ENCODE measurements at regions not wholly inside any gene's neighbourhood (a gene's known extent, or its start where the extent isn't known, plus 50 kb on each side); places are given as distances from the start of the nearest gene placed in this dataset.
"Not testable (repeated sequence)": the region's sequence is repeated elsewhere in the genome, so short reads cannot be mapped to it uniquely, and the experiment has no call there.

GRCh38 chr3:198096015-198096414 lies 136.0 kb downstream of the LMLN start:
- H3K27ac ChIP-seq, result no peak overlapping the region
- peaks cover 8% of the 10 kb centered on the region; the same call in 1 of the 2 replicates for H3K27me3 ChIP-seq (replicated peaks)
- no peak for DNase-seq (ENCODE audit: low read depth in 1 of 2, low spot score in 2 of 2)
- H3K4me1 ChIP-seq (replicated peaks), result no peaks in the 10 kb centered on the region
- no peaks in the 10 kb centered on the region for H3K9me3 ChIP-seq (replicated peaks)
- no peaks in the 10 kb centered on the region for H3K36me3 ChIP-seq
- no peak overlapping the region for H3K4me3 ChIP-seq

GRCh38 chr3:198097048-198097447 lies 137.0 kb downstream of the LMLN start:
- DNase-seq (ENCODE audit: low read depth in 1 of 2, low spot score in 2 of 2), result no peak
- H3K4me1 ChIP-seq (replicated peaks), result no peaks in the 10 kb centered on the region

DNA sequence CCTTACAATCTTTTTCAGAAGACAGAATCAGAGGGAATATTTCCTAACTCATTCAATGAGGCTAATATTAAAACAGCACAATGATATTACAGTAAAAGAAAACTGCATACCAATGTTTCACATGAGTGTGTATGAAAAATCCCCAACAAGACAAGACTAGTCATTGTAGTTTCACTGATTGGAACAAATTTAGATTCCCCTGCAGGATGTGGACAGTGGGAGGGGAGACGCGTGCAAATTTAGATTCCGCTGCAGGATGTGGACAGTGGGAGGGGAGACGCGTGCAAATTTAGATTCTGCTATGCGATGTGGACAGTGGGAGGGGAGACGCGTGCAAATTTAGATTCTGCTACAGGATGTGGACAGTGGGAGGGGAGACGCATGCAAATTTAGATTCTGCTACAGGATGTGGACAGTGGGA lies 138.7 kb downstream of the LMLN start:
- H3K27ac ChIP-seq; H3K36me3 ChIP-seq; DNase-seq (ENCODE audit: low read depth in 1 of 2, low spot score in 2 of 2); H3K9me3 ChIP-seq (replicated peaks); H3K4me1 ChIP-seq (replicated peaks); H3K4me3 ChIP-seq; H3K27me3 ChIP-seq (replicated peaks): not testable (repeated sequence)

More at GRCh38 chr3:198097048-198097447, 137.0 kb downstream of the LMLN start:
- no peaks in the 10 kb centered on the region for H3K9me3 ChIP-seq (replicated peaks)
- H3K36me3 ChIP-seq, result no peaks in the 10 kb centered on the region
- H3K27ac ChIP-seq, result no peak overlapping the region
- H3K4me3 ChIP-seq, result no peak overlapping the region
- peaks cover 8% of the 10 kb centered on the region; the same call in 1 of the 2 replicates for H3K27me3 ChIP-seq (replicated peaks)

DNA sequence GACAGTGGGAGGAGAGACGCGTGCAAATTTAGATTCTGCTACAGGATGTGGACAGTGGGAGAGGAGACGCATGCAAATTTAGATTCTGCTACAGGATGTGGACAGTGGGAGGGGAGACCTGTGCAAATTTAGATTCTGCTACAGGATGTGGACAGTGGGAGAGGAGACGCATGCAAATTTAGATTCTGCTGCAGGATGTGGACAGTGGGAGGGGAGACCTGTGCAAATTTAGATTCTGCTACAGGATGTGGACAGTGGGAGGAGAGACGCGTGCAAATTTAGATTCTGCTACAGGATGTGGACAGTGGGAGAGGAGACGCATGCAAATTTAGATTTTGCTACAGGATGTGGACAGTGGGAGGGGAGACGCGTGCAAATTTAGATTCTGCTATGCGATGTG lies 143.1 kb downstream of the LMLN start:
- not testable (repeated sequence) for DNase-seq (ENCODE audit: low read depth in 1 of 2, low spot score in 2 of 2); H3K4me3 ChIP-seq; H3K27me3 ChIP-seq (replicated peaks); H3K4me1 ChIP-seq (replicated peaks); H3K27ac ChIP-seq; H3K36me3 ChIP-seq; H3K9me3 ChIP-seq (replicated peaks)

- Histone ChIP-seq H3K9me3 (replicated peaks) (no peaks in the 10 kb centered on the region), H3K4me3 (no peak overlapping the region), H3K36me3 (no peaks in the 10 kb centered on the region), H3K4me1 (replicated peaks) (no peaks in the 10 kb centered on the region), H3K27me3 (replicated peaks) (no peaks in the 10 kb centered on the region), H3K27ac (no peak overlapping the region)
- no peak for DNase-seq (ENCODE audit: low read depth in 1 of 2, low spot score in 2 of 2)
Measured at GRCh38 chr3:198106265-198106664, 146.2 kb downstream of the LMLN start.

DNA sequence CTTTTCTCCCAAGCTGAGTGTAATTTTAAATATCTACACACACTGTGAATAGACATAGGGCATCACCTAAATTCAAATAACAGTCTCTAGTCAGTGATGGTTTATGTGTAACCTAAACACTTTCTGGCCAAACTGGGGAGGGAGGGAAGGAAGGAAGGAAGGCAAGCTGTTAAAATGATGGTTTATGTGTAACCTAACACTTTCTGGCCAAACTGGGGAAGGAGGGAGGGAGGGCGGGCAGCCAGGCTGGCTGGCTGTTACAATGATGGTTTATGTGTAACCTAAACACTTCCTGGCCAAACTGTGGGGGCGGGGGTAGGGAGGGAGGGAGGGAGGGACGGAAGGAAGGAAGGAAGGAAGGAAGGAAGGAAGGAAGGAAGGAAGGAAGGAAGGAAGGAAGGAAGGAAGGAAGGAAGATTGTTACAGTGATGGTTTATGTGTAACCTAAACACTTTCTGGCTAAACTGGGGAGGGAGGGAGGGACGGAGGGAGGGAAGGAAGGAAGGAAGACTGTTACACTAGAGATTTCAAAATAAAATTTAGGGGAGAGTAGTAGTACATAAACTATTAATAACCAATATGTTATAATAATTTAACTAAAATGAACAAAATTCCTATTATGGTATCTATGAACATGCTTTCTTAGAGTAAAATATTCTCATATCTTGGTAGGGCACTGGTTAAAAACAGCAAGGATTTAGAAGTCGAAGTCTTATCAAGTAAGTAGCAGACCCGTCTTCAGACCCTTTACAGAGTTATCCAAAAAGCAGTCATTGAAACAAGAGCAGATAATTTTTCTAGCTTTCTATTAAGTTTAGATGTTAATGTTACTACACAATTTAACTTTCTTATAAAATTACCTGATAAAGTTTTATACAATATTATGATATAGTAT lies 148.1 kb downstream of the LMLN start:
- DNase-seq (ENCODE audit: low read depth in 1 of 2, low spot score in 2 of 2), result no peak
- Histone ChIP-seq H3K4me1 (replicated peaks) (no peaks in the 10 kb centered on the region), H3K27ac (no peak overlapping the region), H3K4me3 (no peak overlapping the region), H3K36me3 (no peaks in the 10 kb centered on the region), H3K27me3 (replicated peaks) (no peaks in the 10 kb centered on the region), H3K9me3 (replicated peaks) (no peaks in the 10 kb centered on the region)

DNA sequence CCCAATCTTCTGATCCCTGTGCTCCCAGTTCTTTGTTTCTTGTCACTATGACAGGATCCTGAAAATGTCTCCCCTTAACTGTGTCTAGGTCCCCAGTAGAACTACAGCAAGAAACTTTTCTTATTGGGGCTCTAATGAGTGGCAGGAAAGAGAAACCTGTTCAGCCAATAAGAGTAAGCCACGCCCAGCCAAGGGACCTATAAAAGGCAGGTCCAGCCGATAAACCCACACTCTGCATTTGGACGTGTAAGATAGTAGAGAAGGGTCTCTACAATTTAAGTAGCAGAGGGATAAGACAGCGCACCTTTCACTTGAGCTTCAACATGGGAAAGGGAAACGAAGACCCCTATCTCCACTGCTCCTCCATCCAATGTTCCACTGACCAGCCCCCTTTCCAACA lies 149.9 kb downstream of the LMLN start:
- Histone ChIP-seq H3K4me3 (no peak overlapping the region), H3K27ac (no peak overlapping the region), H3K27me3 (replicated peaks) (no peaks in the 10 kb centered on the region), H3K36me3 (no peaks in the 10 kb centered on the region), H3K9me3 (replicated peaks) (no peaks in the 10 kb centered on the region), H3K4me1 (replicated peaks) (no peaks in the 10 kb centered on the region)
- DNase-seq (ENCODE audit: low read depth in 1 of 2, low spot score in 2 of 2), result no peak

- no peaks in the 10 kb centered on the region for H3K4me1 ChIP-seq (replicated peaks)
- no peak overlapping the region for H3K4me3 ChIP-seq
- H3K27ac ChIP-seq, result no peak overlapping the region
- no peak for DNase-seq (ENCODE audit: low read depth in 1 of 2, low spot score in 2 of 2)
- no peaks in the 10 kb centered on the region for H3K36me3 ChIP-seq
- H3K9me3 ChIP-seq (replicated peaks), result no peaks in the 10 kb centered on the region
- H3K27me3 ChIP-seq (replicated peaks), result no peaks in the 10 kb centered on the region
Measured at GRCh38 chr3:198112031-198112430, 152.0 kb downstream of the LMLN start.

DNA sequence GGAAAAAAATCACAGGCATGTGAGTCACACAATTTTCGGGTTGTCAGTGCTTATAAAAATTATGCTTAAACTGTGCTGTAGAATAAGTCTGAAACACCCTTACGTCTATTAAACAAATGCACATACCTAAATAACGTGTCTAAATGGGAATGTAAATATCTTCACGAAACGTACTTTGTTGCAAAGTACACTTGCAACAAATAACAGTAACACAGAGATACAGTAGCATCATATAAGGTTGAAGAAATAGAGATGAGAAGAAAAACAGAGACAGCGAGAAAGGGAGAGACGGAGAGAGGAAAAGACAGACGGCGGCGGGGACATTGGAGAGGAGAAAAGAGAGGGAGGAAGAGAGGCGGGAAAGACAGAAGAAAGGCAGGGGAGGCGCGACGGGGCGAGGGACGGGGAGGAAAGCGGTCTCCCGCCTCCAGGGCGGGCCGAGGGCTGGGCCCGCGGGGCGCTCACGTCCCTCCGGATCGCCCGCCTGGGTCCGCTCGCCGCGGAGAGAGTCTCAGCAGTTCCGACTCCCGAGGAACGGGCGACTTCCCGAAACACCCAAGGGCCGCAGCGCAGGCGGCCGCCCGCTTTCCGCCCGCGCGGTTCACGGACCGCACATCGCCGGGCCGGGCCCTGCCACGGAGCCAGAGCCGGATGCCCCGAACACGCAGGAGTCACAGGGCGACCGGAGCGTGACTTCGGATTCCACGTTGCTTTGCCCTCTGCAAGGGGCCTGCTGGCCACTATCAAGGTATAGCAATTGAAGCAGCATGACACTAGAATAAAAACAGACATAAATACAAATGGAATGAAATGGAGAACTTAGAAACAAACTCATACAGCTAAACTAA lies 153.4 kb downstream of the LMLN start:
- no peak for DNase-seq (ENCODE audit: low read depth in 1 of 2, low spot score in 2 of 2)
- no peak overlapping the region for H3K27ac ChIP-seq

GRCh38 chr3:198114516-198114915 lies 154.5 kb downstream of the LMLN start:
- H3K36me3 ChIP-seq; H3K9me3 ChIP-seq (replicated peaks); DNase-seq (ENCODE audit: low read depth in 1 of 2, low spot score in 2 of 2); H3K27me3 ChIP-seq (replicated peaks); H3K27ac ChIP-seq; H3K4me3 ChIP-seq; H3K4me1 ChIP-seq (replicated peaks): not testable (repeated sequence)

More for the DNA sequence above, 153.4 kb downstream of the LMLN start:
- H3K4me3 ChIP-seq, result no peak overlapping the region
- H3K36me3 ChIP-seq, result no peaks in the 10 kb centered on the region
- H3K27me3 ChIP-seq (replicated peaks), result no peaks in the 10 kb centered on the region
- no peaks in the 10 kb centered on the region for H3K9me3 ChIP-seq (replicated peaks)
- H3K4me1 ChIP-seq (replicated peaks), result no peaks in the 10 kb centered on the region

- not testable (repeated sequence) for DNase-seq (ENCODE audit: low read depth in 1 of 2, low spot score in 2 of 2); H3K4me3 ChIP-seq; H3K27me3 ChIP-seq (replicated peaks); H3K9me3 ChIP-seq (replicated peaks); H3K27ac ChIP-seq; H3K36me3 ChIP-seq; H3K4me1 ChIP-seq (replicated peaks)
Measured at GRCh38 chr3:198122184-198122583, 162.2 kb downstream of the LMLN start.

DNA sequence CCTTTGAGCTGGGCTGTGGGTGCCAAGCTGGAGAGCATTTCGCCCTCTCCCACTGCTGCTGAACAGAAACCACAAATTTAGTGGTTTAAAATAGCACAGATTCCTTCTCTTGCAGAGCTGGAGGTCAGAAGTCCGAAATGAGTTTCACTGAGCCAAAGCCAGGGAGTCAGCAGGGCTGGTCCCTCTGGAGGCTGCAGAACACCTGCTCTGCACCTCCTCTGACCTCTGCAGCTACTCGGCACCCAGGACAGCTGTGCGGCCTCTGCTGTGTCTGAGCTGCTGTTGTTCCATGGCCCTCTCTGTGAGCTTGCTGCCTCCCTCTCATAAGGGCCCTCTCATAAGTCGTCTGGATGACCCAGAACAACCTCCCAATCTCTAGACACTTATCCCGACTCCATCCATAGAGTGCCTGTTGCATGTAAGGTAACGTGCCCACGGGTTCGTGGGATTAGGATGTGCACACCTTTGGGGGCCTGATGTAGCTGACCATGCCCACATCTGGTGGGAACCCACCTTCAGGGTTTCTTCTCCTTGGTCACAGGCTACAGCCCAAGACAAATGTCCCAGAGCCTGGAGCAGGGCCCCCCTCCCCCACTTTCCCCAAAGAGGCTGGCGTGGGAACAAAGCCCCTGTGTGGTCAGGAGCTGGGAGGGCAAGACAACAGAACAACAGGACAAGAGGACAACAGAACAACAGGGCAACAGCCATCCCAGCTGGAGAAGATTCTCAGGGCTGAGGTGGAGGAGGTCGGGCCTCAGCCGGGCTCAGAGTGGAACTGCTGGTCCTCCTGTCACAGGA lies 177.2 kb downstream of the LMLN start:
- not testable (repeated sequence) for H3K4me3 ChIP-seq; H3K4me1 ChIP-seq (replicated peaks); H3K27ac ChIP-seq; DNase-seq (ENCODE audit: low read depth in 1 of 2, low spot score in 2 of 2); H3K27me3 ChIP-seq (replicated peaks); H3K9me3 ChIP-seq (replicated peaks); H3K36me3 ChIP-seq

DNA sequence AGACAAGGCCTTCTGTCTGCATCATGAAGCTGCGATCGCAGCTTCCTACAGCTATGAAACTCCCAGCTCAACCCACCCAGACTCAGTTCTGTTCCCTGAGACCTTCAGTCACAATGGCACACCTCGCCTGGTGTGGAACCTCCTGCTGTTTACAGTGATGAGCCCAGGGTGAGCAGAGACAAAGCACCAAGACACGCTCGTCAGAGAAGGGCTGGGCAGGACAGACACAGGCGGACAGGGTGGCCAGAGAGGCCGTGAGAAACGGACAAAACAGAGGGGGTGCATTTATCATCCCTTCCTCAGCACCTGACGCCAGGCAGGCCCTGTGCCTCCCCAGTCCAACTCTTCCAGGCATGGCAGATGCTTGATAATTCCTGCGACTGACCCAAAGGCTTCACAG lies 178.2 kb downstream of the LMLN start:
- H3K9me3 ChIP-seq (replicated peaks); DNase-seq (ENCODE audit: low read depth in 1 of 2, low spot score in 2 of 2); H3K4me1 ChIP-seq (replicated peaks); H3K27ac ChIP-seq; H3K36me3 ChIP-seq; H3K27me3 ChIP-seq (replicated peaks); H3K4me3 ChIP-seq: not testable (repeated sequence)
